ENCODE measurements at regions not wholly inside any gene's neighbourhood (a gene's known extent, or its start where the extent isn't known, plus 50 kb on each side); places are given as distances from the start of the nearest gene placed in this dataset.
"Not testable (repeated sequence)": the region's sequence is repeated elsewhere in the genome, so short reads cannot be mapped to it uniquely, and the experiment has no call there.

- no peak for DNase-seq (ENCODE audit: low read depth)
Observed at GRCh38 chr3:164375538-164375937, 702.8 kb downstream of the SI start.

GRCh38 chr3:164371681-164372080, 706.6 kb downstream of the SI start:
- DNase-seq (ENCODE audit: low read depth) = no peak

- no peak for DNase-seq (ENCODE audit: low read depth)
Observed at GRCh38 chr3:164370970-164371369, 707.3 kb downstream of the SI start.

- no peak for DNase-seq (ENCODE audit: low read depth)
Observed at GRCh38 chr3:164365242-164365641, 713.1 kb downstream of the SI start.

- no peak for DNase-seq (ENCODE audit: low read depth)
Observed at GRCh38 chr3:164364111-164364510, 714.2 kb downstream of the SI start.

GRCh38 chr3:164360738-164361406, 717.4 kb downstream of the SI start:
- DNase-seq (ENCODE audit: low read depth) = no peak

- no peak for DNase-seq (ENCODE audit: low read depth)
Observed at GRCh38 chr3:164360078-164360578, 718.2 kb downstream of the SI start.

GRCh38 chr3:164352991-164353390, 725.3 kb downstream of the SI start:
- no peak for DNase-seq (ENCODE audit: low read depth)

GRCh38 chr3:164351131-164351530, 727.2 kb downstream of the SI start:
- peak; percentile 29 for DNase-seq (ENCODE audit: low read depth)

GRCh38 chr3:164342206-164342605, 736.1 kb downstream of the SI start:
- not testable (repeated sequence) for DNase-seq (ENCODE audit: low read depth)

- no peak for DNase-seq (ENCODE audit: low read depth)
Observed at GRCh38 chr3:164341086-164341485, 737.2 kb downstream of the SI start.

- no peak for DNase-seq (ENCODE audit: low read depth)
Observed at GRCh38 chr3:164340273-164340672, 738.0 kb downstream of the SI start.

- DNase-seq (ENCODE audit: low read depth) = no peak
Observed at GRCh38 chr3:164332831-164333802, 745.2 kb downstream of the SI start.

GRCh38 chr3:164326714-164327113, 751.6 kb downstream of the SI start:
- DNase-seq (ENCODE audit: low read depth) = no peak

GRCh38 chr3:164320962-164321361, 757.3 kb downstream of the SI start:
- DNase-seq (ENCODE audit: low read depth) = no peak

GRCh38 chr3:164306042-164306441, 772.3 kb downstream of the SI start:
- DNase-seq (ENCODE audit: low read depth) = no peak

GRCh38 chr3:164303894-164304293, 774.4 kb downstream of the SI start:
- DNase-seq (ENCODE audit: low read depth) = no peak

- no peak for DNase-seq (ENCODE audit: low read depth)
Observed at GRCh38 chr3:164302622-164303021, 775.7 kb downstream of the SI start.

- DNase-seq (ENCODE audit: low read depth) = not testable (repeated sequence)
Observed at GRCh38 chr3:164291486-164291885, 786.8 kb downstream of the SI start.

- no peak for DNase-seq (ENCODE audit: low read depth)
Observed at GRCh38 chr3:164278550-164278949, 799.7 kb downstream of the SI start.

- no peak for DNase-seq (ENCODE audit: low read depth)
Observed at GRCh38 chr3:164267053-164267452, 811.2 kb downstream of the SI start.

- no peak for DNase-seq (ENCODE audit: low read depth)
Observed at GRCh38 chr3:164250923-164251322, 827.4 kb downstream of the SI start.

- DNase-seq (ENCODE audit: low read depth) = no peak
Observed at GRCh38 chr3:164236851-164237250, 841.4 kb downstream of the SI start.
